Activated T-helper 2 cell treated with anti-CD3 and anti-CD28 coated beads, Interferon-gamma antibody, Interleukin-2, Interleukin-4, amounts not matched to agents 10 μg/mL and 5 μg/mL and 100 μg/mL, durations not matched to agents 14 hours and 24 hours and 36 hours (primary cell): ENCODE measurements at regions not wholly inside any gene's neighbourhood (a gene's known extent, or its start where the extent isn't known, plus 50 kb on each side); places are given as distances from the start of the nearest gene placed in this dataset.
"Not testable (repeated sequence)": the region's sequence is repeated elsewhere in the genome, so short reads cannot be mapped to it uniquely, and the experiment has no call there.

ENCODE experiments used
- DNase-seq: peaks from one replicate; pipeline ENCODE4 v3.0.0; 2021; ENCODE audit warnings: low spot score
- H3K27ac Mint-ChIP-seq: one replicate; pipeline ENCODE4 v1.8.0; 2021; ENCODE audit warnings: mixed read lengths
- H3K27me3 Mint-ChIP-seq: one replicate; pipeline ENCODE4 v1.8.0; 2021; ENCODE audit warnings: low read depth, mixed read lengths
- H3K36me3 Mint-ChIP-seq: one replicate; pipeline ENCODE4 v1.8.0; 2021; ENCODE audit warnings: low read depth, mixed read lengths
- H3K4me1 Mint-ChIP-seq: one replicate; pipeline ENCODE4 v1.8.0; 2021; ENCODE audit warnings: low read depth, mixed read lengths
- H3K4me3 Mint-ChIP-seq: one replicate; pipeline ENCODE4 v1.8.0; 2021; ENCODE audit warnings: low read depth, mild to moderate bottlenecking, moderate library complexity, mixed read lengths
- H3K9me3 Mint-ChIP-seq: one replicate; pipeline ENCODE4 v1.8.0; 2021; ENCODE audit warnings: mixed read lengths
- intact Hi-C: fragments of 100-400 bp; cut with micrococcal nuclease; formaldehyde crosslinking; loops from one replicate; pipeline ENCODE4 v1.15.1; 2023

- H3K36me3 Mint-ChIP-seq, H3K9me3 Mint-ChIP-seq, DNase-seq, H3K27me3 Mint-ChIP-seq, H3K4me3 Mint-ChIP-seq, H3K27ac Mint-ChIP-seq, intact Hi-C loops, H3K4me1 Mint-ChIP-seq: not testable (repeated sequence)
These were observed 215.8 kb upstream of the GJE1 start for GRCh38 chr6:141916682-141917505.

GRCh38 chr6:141914646-141915045, 218.1 kb upstream of the GJE1 start:
- peaks cover 3% of the 10 kb centered on the region for H3K9me3 Mint-ChIP-seq
- DNase-seq: no peak
- intact Hi-C loops: no loop called here
- H3K36me3 Mint-ChIP-seq: no peaks in the 10 kb centered on the region
- no peak overlapping the region for H3K27ac Mint-ChIP-seq
- H3K4me3 Mint-ChIP-seq: no peak overlapping the region
- H3K4me1 Mint-ChIP-seq: no peaks in the 10 kb centered on the region
- no peaks in the 10 kb centered on the region for H3K27me3 Mint-ChIP-seq

- Mint-ChIP-seq H3K27me3 (no peaks in the 10 kb centered on the region), H3K9me3 (no peaks in the 10 kb centered on the region), H3K4me3 (no peak overlapping the region), H3K4me1 (no peaks in the 10 kb centered on the region), H3K27ac (no peak overlapping the region), H3K36me3 (no peaks in the 10 kb centered on the region)
- intact Hi-C loops: no loop called here
- no peak for DNase-seq
These were observed 226.1 kb upstream of the GJE1 start for GRCh38 chr6:141906569-141907080.

GRCh38 chr6:141890661-141891060, 242.1 kb upstream of the GJE1 start:
- no peak overlapping the region for H3K27ac Mint-ChIP-seq
- no peak overlapping the region for H3K4me3 Mint-ChIP-seq
- H3K9me3 Mint-ChIP-seq: no peaks in the 10 kb centered on the region
- no peaks in the 10 kb centered on the region for H3K4me1 Mint-ChIP-seq
- intact Hi-C loops: no loop called here
- H3K27me3 Mint-ChIP-seq: no peaks in the 10 kb centered on the region
- no peak for DNase-seq
- H3K36me3 Mint-ChIP-seq: no peaks in the 10 kb centered on the region

GRCh38 chr6:141884850-141885249, 247.9 kb upstream of the GJE1 start:
- Mint-ChIP-seq H3K9me3 (no peaks in the 10 kb centered on the region), H3K36me3 (no peaks in the 10 kb centered on the region), H3K4me3 (no peak overlapping the region), H3K27me3 (no peaks in the 10 kb centered on the region), H3K27ac (no peak overlapping the region), H3K4me1 (no peaks in the 10 kb centered on the region)
- no peak for DNase-seq
- intact Hi-C loops: no loop called here

- no peak overlapping the region for H3K4me3 Mint-ChIP-seq
- intact Hi-C loops: no loop called here
- H3K36me3 Mint-ChIP-seq: no peaks in the 10 kb centered on the region
- no peaks in the 10 kb centered on the region for H3K9me3 Mint-ChIP-seq
- no peaks in the 10 kb centered on the region for H3K4me1 Mint-ChIP-seq
- no peak for DNase-seq
- H3K27ac Mint-ChIP-seq: no peak overlapping the region
- no peaks in the 10 kb centered on the region for H3K27me3 Mint-ChIP-seq
These were observed 254.0 kb upstream of the GJE1 start for GRCh38 chr6:141878686-141879085.

GRCh38 chr6:141877275-141877983, 255.3 kb upstream of the GJE1 start:
- no peaks in the 10 kb centered on the region for H3K36me3 Mint-ChIP-seq
- H3K4me1 Mint-ChIP-seq: no peaks in the 10 kb centered on the region
- H3K27me3 Mint-ChIP-seq: no peaks in the 10 kb centered on the region
- no peak overlapping the region for H3K4me3 Mint-ChIP-seq
- no peak for DNase-seq
- H3K27ac Mint-ChIP-seq: no peak overlapping the region
- intact Hi-C loops: no loop called here
- H3K9me3 Mint-ChIP-seq: no peaks in the 10 kb centered on the region

GRCh38 chr6:141874930-141875602, 257.7 kb upstream of the GJE1 start:
- DNase-seq: no peak
- no peaks in the 10 kb centered on the region for H3K9me3 Mint-ChIP-seq
- no peak overlapping the region for H3K4me3 Mint-ChIP-seq
- no peaks in the 10 kb centered on the region for H3K27me3 Mint-ChIP-seq
- no peak overlapping the region for H3K27ac Mint-ChIP-seq
- intact Hi-C loops: no loop called here
- H3K4me1 Mint-ChIP-seq: no peaks in the 10 kb centered on the region
- no peaks in the 10 kb centered on the region for H3K36me3 Mint-ChIP-seq

GRCh38 chr6:141869509-141869908, 263.2 kb upstream of the GJE1 start:
- H3K36me3 Mint-ChIP-seq, H3K27me3 Mint-ChIP-seq, intact Hi-C loops: not testable (repeated sequence)

GRCh38 chr6:141867767-141868166, 265.0 kb upstream of the GJE1 start:
- no peak overlapping the region for H3K4me3 Mint-ChIP-seq
- no peaks in the 10 kb centered on the region for H3K27me3 Mint-ChIP-seq
- H3K27ac Mint-ChIP-seq: no peak overlapping the region
- no peak for DNase-seq
- no peaks in the 10 kb centered on the region for H3K36me3 Mint-ChIP-seq
- intact Hi-C loops: no loop called here
- no peaks in the 10 kb centered on the region for H3K4me1 Mint-ChIP-seq
- no peaks in the 10 kb centered on the region for H3K9me3 Mint-ChIP-seq

More at GRCh38 chr6:141869509-141869908, 263.2 kb upstream of the GJE1 start:
- not testable (repeated sequence) for H3K4me3 Mint-ChIP-seq, H3K4me1 Mint-ChIP-seq, H3K9me3 Mint-ChIP-seq, H3K27ac Mint-ChIP-seq, DNase-seq

- intact Hi-C loops: no loop called here
- no peaks in the 10 kb centered on the region for H3K4me1 Mint-ChIP-seq
- no peaks in the 10 kb centered on the region for H3K36me3 Mint-ChIP-seq
- H3K9me3 Mint-ChIP-seq: no peaks in the 10 kb centered on the region
- no peak overlapping the region for H3K27ac Mint-ChIP-seq
- H3K4me3 Mint-ChIP-seq: no peak overlapping the region
- no peaks in the 10 kb centered on the region for H3K27me3 Mint-ChIP-seq
- DNase-seq: no peak
These were observed 265.8 kb upstream of the GJE1 start for GRCh38 chr6:141866731-141867497.

GRCh38 chr6:141851063-141851462, 281.7 kb upstream of the GJE1 start:
- Mint-ChIP-seq H3K27me3 (no peaks in the 10 kb centered on the region), H3K36me3 (no peaks in the 10 kb centered on the region), H3K27ac (no peak overlapping the region), H3K9me3 (no peaks in the 10 kb centered on the region), H3K4me1 (peaks cover 4% of the 10 kb centered on the region), H3K4me3 (no peak overlapping the region)
- no peak for DNase-seq
- intact Hi-C loops: no loop called here
